Retinal pigment epithelial cell (primary cell): ENCODE measurements at regions not wholly inside any gene's neighbourhood (a gene's known extent, or its start where the extent isn't known, plus 50 kb on each side); places are given as distances from the start of the nearest gene placed in this dataset.
"Not testable (repeated sequence)": the region's sequence is repeated elsewhere in the genome, so short reads cannot be mapped to it uniquely, and the experiment has no call there.

Source experiments
- DNase-seq: peaks from one replicate; pipeline ENCODE4 v3.0.0-alpha.2; 2010; ENCODE audit warnings: low read depth
- H3K4me3 ChIP-seq: 2 replicates; pipeline ENCODE4 v1.5.1; 2011; ENCODE audit warnings: mild to moderate bottlenecking, low read length, control low read depth, moderate library complexity
- TF ChIP-seq, protein P1 (sequence below): conservative IDR thresholded peaks from 2 replicates; pipeline ENCODE4 v1.5.1; 2011; ENCODE audit warnings: low read depth, low read length, control low read depth, inconsistent platforms

DNA sequence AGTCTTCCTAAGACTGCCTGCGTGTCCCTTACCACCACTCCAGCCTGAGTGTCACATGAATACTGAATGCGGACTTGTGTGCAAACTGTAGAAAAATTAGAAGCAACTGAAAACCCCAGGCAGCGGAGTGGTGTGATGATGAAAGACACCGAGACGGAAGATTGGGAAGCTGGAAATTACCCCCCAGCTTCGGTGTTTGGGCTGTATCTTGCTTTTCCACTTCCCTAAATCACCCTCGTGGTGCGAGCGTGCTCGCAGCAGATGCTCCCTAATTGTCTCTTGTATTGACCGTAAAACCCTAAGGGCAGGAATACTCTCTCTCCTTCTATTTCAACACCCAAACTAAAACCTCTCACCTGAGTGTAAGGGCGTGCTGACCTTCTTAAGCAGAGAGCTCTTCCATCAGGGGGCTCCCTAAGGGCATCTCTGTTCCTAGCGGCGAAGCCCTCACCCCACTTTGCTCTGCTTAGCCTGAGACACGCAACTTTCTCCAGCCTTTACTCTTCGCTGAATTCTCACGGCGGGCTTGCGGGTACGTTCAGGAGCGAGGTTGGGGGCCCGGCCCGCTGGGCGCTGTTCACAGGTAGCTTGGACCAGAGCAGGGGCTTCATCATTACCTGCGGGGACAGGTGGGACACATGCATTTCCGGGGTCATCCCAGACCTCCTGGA lies 62.4 kb downstream of the CRYBB2 start:
- TF ChIP-seq, protein P1, sequence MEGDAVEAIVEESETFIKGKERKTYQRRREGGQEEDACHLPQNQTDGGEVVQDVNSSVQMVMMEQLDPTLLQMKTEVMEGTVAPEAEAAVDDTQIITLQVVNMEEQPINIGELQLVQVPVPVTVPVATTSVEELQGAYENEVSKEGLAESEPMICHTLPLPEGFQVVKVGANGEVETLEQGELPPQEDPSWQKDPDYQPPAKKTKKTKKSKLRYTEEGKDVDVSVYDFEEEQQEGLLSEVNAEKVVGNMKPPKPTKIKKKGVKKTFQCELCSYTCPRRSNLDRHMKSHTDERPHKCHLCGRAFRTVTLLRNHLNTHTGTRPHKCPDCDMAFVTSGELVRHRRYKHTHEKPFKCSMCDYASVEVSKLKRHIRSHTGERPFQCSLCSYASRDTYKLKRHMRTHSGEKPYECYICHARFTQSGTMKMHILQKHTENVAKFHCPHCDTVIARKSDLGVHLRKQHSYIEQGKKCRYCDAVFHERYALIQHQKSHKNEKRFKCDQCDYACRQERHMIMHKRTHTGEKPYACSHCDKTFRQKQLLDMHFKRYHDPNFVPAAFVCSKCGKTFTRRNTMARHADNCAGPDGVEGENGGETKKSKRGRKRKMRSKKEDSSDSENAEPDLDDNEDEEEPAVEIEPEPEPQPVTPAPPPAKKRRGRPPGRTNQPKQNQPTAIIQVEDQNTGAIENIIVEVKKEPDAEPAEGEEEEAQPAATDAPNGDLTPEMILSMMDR = no peak
- DNase-seq = no peak
- no peak overlapping the region for H3K4me3 ChIP-seq

DNA sequence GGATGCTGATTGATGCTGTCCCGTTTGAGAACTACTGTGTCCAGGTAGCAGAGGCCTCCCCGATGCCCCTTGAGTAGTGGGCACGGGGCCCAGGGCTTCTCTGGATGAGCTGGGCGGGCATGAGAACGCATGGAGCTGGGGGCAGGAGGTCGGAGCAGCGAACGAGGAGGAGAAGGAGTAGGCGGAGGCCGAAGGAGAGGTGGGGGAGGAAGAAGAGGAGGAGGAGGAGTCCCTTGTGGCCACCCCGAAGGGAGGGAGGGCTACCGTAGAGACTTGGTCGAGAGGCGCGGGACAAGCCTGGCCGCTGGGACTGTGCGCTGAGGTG lies 62.9 kb downstream of the CRYBB2 start:
- H3K4me3 ChIP-seq = no peak overlapping the region
- DNase-seq = no peak
- TF ChIP-seq, protein P1 = no peak

DNA sequence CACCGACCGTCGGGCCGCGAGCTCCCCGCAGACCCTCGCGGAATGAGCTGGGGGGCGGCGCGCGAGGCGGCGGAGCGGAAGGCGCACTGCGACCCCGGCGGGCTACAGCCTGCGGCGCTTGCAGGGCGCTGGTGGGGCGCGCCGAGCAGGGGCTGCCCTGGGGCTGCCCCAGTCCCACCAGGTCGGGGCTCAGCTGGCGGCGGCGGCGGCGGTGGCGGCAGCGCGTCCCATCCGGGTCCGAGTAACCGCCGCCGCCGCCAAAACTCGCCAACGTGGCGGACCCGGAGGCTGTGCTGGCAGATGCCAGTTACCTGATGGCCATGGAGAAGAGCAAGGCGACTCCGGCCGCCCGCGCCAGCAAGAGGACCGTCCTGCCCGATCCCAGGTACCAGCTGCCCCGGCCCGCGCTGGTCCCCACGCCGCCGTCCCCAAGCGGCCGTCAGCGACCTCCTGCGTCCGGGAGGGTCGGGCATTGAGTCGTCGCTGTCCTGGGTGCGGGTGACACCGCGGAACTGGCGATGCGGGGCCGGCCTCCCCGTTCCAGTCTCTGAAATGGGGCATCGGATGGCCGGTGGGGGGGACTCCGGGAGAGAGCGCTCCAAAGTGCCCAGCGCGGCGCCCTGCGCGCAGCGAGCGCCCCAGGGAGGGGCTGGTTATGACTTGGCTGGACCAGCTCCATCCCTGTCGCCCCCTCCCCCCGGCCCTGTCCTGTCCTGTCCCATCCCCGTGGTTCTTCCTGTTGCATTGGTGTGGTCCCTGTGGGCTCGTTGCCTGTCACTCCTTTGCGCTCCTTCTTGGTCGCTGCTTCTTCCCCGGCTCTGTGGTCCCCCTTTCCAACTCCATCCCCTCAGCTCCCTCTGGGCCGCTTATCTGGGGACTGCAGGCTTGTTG lies 63.5 kb downstream of the CRYBB2 start:
- TF ChIP-seq, protein P1 = no peak
- no peak overlapping the region for H3K4me3 ChIP-seq
- no peak for DNase-seq

DNA sequence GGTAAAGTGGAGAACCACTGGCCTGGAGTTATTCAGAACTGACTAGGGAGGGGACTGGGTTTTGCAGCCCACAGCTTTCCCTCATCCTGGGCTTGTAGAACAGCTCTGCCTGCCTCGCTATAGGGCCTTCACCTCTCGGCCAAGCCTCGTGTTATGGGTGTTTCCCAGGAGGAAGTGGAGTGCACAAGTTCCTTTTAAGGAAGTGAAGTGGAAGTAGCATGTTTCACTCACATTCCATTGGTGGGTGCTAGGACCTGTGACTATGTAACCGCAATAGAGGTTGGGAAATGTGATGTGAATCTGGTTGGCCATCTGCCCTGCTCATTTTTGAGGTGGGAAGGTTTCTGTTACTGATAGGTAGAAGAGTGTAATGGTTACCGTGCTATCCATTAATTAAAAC lies 69.0 kb downstream of the CRYBB2 start:
- DNase-seq, H3K4me3 ChIP-seq: not testable (repeated sequence)

DNA sequence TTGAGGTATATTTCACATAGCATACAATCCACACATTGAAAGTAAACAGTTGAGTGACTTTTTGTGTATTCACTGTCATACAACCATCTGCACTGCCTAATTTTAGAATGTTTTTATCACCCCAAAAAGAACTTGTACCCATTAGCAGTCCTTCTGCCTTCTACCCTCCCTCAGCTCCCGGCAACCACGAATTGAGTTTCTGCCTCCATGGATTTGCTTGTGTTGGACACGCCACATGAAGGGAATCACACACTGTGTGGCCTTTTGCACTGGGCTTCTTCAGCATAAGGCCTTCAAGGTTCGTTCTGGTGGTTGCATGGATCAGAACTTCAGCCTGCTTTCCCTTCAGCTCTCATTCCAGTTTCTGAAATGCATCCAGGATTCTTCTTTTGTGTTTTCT lies 82.5 kb downstream of the CRYBB2 start:
- not testable (repeated sequence) for DNase-seq, H3K4me3 ChIP-seq

DNA sequence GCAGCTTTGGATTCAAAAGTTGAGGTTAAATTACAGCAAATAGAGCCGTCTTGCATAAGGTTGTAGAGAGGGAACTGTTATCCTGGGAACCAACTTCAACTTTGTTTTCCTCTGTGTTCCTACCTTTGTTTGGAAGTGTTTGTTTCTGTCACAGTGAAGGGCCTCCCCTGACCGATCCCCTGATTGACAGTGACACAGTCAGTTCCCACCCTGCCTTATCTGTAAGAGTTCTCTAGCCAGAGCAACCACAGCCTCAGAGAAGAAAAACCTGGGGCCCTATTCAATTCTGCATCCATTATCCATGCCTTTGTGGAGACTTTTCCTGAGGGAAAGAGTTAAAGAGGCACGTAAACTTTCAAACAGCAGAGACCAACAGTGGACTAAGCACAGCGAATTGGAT lies 90.1 kb downstream of the CRYBB2 start:
- not testable (repeated sequence) for H3K4me3 ChIP-seq, DNase-seq

DNA sequence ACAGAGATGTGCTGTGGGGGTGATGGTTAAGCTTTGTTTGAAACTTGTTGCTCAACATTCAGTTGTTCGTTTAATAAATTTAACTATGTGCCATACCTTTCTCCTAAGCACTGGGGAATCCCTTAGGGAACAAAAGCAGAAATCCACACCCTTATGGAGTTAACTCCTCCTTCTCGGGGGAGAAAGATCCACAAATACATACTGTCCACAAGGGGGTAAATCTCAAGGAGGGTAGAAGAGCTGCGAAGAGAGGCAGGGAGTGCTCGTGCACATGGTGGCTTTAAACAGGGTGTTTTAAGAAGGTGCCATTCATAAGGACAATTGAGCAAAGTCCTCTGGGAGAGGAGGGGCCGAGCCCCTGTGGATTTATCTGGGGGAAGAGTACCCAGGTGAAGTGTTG lies 92.5 kb downstream of the CRYBB2 start:
- DNase-seq, H3K4me3 ChIP-seq: not testable (repeated sequence)

DNA sequence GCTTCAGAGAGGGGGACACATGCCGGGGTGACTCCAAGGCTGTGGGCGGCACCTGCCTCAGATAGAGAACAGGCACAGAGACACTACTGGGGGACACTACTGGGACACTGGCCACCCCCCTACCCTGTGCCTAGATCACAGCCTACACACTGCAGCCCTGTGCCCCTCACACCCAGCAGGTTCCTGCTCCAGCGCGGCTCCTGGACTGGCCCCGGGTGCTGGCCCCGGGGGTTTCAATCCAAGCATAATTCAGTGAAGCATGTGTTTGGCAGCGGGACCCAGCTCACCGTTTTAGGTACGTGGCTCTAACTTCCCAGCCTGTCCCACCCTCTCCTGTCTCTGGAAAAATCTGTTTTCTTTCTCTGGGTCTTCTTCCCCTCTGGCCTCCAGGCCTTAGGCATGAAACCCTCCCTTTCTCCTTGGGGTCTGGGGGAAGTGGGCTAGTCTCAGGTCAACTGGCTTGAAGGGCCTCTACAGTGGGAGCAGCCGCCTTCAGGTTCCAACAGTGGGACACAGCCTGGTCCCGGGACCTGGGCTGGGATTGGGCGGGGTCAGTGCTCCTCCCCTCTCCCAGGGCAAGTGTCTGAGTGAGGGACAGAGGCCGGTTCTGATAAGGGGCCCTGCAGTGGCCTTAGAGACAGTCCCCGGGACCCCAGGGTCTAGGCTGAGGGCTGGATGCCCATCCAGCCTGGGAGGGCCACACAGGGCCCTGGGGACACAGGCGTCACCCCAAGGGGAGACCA lies 98.8 kb downstream of the CRYBB2 start:
- TF ChIP-seq, protein P1 = no peak
- H3K4me3 ChIP-seq = no peak overlapping the region
- DNase-seq = no peak
